Right forelimb (tissue), 1 donor: ENCODE measurements at regions not wholly inside any gene's neighbourhood (a gene's known extent, or its start where the extent isn't known, plus 50 kb on each side); places are given as distances from the start of the nearest gene placed in this dataset.

Source experiments
- DNase-seq: peaks from one replicate; pipeline ENCODE4 v3.0.0-alpha.2; 2018

DNA sequence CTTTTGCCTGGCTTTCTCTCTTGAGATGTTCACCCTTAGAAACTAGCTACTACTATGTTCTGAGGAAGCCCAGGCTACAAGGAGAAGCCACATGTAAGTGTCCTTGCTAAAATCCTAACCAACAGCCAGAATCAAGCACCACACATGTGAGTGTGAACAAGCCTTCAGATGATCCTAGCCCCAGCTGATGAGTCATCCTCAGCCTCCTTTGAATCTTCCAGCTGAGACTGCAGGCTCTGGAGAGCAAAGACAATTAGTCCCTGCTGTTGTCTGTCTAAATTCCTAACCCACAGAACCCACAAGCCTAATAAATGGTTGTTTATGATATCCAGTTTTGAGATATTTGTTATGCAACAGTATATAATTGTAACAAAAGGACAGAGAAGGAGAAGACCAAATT lies 92.8 kb upstream of the TAC1 start:
- DNase-seq = no peak

GRCh38 chr7:97659363-97660045 lies 72.4 kb upstream of the TAC1 start:
- no peak for DNase-seq

DNA sequence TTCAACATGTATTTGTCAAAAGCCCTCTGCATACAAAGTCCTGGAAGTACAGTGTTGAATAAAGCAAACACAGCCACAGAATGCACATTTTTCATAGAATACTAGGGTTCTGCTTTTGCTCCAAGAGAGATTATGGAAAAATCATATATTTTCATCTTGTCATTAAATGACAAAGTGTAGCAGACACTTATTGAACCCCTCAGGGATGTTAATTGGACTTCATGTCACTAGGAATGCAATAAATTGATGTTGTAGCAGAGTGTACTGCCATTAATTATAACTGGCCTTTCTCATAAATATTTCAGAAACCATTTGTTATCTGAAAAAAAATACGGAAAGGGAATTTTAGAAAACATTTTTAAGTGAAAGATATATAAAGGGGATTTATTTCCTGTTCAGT lies 64.5 kb upstream of the TAC1 start:
- DNase-seq = no peak

DNA sequence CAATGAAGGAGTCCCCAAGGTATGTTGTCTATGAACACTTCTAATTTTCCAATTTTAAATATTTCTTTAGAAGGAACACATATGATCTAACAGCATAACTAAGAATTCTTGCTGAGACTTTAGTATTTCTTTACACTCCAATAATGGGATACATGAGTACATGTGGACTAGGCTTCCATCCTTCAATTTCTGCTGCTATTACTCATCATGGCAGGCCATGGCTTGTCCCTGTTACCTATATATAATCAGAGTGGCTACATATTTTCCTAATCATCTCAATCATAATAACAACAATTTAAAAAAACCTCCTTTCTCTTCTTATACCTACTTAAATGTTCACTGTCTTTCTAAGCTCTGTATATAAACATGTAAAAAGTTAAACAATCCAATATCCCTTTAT lies 60.3 kb upstream of the TAC1 start:
- no peak for DNase-seq

GRCh38 chr7:97680622-97681021 lies 51.3 kb upstream of the TAC1 start:
- no peak for DNase-seq
